HG03139 (cell line): ENCODE measurements at regions not wholly inside any gene's neighbourhood (a gene's known extent, or its start where the extent isn't known, plus 50 kb on each side); places are given as distances from the start of the nearest gene placed in this dataset.

Experiments
- ATAC-seq: cut with Tn5 transposase; IDR thresholded peaks from one replicate; pipeline ENCODE4 v1.9.1; 2021; ENCODE audit not compliant: unreplicated experiment

DNA sequence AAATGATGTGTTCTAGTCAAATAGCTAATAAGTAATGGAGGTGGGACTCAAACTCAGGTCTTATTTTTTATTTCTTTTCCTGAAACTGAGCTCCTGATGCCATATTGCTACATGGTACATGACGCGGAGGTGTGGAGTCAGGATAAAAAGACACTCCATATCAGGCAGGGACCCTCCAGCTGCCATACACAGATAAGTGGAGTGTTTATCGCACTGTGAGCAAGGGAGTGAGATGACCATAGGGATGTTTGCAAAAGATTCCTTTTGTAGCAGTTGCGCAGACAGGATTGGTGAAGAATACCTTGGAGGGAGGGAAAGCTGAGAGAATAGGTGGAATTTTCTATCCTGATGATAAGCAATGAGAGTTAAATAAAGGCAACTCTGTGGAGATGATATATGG lies 657.2 kb downstream of the RNF144A start:
- no peak for ATAC-seq

DNA sequence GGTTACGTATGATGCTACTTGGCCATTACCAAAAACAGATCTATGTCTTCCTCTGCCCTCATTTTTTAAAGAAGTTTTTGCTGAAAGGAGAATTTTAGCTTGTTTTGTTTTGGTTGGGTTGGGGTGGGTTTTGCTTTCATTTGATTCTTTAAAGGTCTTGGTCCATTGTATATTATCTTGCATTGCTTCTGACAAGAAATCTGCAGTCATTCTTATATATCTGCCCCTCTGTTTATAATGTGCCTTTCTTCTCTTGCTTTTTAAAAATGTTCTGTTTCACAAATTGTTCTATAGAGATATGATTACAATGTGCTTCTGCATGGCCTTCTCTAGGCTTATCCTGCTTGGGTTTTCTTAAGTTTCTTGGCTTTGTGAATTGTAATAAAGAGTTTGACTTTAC lies 660.6 kb downstream of the RNF144A start:
- no peak for ATAC-seq

DNA sequence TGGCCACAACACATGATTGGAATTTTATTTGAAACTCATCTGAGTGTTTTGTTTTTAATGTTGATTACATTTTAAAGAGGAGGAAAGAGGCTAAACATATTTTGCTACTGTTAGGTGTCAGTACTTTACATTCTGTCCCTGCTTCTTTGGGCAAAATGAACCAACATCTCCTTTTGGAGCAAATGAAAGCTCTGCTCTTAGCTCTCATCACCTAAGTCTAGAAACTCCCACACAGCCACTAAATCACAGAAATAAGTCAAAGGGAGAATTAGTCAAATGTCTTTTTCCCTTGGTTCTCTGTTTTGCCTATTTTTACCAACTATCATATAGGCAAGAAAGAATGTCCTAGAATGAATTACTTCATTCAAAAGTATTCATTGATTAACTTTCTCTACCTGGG lies 666.8 kb downstream of the RNF144A start:
- ATAC-seq = no peak

DNA sequence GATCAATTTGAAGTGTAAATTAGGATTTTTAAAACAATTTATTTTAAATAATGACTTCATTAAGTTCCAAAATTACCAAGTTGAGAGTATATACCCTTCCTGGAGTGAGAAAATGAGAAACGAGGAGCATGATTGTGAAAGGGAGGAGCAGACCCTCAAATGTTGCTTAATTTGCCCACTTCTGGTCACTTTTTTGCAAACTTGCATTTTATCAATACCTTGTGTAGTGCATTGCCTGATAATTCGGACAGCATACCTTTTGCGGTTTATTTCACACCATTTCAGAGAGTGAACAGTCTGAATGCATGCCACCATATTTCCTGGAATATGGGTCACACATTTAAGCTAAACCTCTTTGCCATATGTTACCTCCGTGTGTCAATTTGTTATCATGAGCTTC lies 669.7 kb downstream of the RNF144A start:
- no peak for ATAC-seq

DNA sequence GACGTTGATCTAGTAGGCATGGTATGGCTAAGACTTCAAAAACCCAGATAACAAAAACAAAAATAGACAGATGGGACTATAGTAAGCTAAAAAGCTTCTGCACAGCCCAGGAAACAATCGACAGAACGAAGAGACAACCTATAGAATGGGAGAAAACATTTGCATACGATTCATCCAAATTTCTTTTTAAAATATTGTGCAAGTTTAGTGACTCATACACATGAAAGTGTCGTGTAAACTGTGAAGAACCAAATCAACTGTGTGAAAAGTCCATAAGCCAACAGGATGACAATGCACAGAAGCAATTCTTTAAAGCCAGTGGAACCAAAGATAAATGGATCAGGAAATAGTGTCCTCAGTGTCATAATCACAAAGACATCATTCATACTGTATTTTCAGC lies 671.1 kb downstream of the RNF144A start:
- ATAC-seq = no peak

DNA sequence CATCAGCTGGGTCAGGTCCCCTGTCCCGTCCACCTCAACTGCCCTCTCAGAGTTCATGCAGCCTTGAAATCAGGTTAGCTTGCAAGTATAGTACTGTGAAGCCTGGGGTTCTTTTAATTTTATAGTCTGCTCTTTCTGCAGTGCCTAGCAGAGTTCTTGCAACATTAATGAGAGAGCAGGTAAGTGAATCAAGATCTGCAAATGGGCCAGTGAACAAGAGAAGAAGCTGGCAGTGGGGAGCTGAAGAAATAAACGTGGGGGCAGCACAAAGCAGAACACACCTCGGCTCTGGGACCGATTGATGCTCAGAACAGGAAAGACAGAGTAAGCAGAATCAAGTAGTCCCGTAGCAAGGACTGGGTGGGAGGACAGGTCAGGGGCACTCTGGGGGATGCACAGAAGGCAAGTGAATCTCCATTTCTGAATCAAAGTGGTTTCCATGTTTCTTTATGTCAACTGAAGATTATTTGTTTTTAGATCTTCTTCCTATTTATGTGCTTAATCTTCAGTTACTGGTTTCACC lies 675.5 kb downstream of the RNF144A start:
- no peak for ATAC-seq

DNA sequence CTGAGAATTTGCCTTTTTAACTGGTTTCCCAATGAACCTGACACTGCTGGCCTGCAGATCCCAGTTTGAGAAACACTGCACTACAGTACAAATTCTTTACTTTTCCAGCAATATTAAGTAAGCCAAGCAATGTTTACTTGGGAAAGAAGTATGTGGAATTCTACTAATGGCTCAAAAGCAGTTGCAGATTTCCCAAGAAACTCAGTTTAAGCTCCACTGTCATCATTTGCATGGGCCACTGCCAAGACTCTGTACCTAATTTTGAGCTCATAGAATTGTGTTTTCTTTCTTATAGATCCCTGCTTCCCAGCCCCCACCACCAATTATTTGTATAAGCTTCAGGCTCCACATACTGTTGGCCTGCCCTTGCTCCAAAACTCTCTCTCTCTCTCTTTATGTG lies 676.1 kb downstream of the RNF144A start:
- ATAC-seq = no peak

DNA sequence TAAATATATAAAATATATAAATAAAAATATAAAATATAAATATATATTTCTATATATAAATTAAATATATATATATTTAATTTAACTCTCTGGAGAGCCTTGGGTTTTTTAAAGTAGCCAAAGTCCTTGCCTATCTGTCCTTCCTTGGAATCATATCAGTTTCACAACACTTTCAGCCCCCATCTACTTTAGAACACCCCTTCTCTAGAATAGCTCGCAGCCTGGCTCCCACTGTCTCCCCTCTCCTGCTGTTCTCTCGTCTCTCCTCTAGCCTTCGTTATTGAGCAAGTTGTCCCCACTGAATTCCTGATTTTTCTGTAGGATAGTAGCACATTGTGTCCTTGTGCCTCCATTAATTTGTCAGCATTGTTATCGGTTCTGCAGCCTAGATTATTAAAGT lies 677.0 kb downstream of the RNF144A start:
- no peak for ATAC-seq

DNA sequence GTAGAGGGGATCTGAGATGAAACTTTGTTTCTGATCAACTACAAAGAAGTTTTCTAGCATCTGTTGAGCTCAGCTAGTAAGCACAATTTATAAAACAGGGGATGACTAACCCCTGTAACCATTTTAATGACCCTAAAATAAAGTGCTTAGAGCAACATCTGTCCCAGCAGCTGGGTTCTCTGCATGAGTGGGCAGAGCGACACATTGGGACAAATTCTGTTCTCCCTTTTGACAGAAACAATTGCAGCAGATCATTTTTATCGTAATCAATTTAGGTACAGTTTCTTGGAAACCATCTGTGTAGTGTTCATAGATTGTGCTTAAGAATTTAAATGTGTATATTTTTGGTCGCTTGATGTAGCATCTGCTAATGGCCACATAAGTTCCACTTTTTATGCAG lies 678.0 kb downstream of the RNF144A start:
- no peak for ATAC-seq

DNA sequence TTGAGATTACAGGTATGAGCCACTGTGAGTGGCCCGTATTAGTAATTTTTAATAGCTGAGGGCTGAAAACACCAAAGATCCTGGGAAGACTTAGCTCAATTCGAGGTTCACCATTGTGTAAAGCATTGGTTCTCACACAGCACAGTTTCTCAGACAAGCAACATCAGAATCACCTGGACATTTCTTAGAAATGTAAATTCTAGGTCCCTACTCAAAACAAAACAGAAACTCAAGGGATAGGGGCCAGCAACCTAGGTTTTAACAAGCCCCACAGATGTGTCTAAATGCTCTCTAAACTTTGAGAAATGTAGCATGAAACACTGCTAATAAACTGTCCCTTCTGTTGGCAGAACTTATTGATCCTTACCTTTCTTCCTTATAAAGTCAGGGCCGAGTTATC lies 681.2 kb downstream of the RNF144A start:
- no peak for ATAC-seq

DNA sequence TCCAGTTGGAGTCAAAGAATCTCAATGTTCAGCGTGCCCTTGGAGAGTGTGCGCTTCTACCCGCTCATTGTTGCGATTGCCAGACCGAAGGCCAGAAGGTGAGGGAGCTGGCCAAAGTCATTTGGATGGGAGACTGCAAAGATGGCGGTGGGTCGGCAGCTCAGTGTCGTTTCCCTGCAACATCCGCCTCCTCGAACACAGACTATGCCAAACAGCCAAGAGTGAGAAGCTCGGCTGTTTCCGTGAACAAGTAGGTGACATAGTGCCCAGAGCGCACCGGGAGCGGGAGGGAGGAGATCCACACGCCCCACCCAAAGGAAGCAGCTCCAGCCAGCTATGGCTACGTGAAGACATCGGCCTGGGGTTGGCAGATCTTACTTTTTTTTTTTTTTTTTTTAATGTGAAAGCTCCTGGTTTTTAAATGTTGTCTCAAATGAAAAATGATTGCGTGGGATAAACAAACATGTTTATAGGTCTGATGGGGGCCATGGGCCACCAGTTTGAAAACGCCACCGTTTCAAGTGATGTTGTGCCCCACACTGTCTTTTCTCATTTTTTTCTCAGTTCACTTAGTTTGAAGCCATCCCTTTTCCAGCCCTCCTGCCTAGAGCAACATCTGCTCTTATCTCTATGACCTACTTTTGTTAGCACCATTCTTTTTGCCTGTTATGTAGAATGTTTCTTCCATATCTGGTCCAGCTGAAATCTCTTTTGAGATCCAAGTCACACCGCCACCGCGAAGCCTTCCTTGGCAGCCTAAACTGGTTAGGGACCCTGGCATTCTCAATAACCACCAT lies 682.4 kb downstream of the RNF144A start:
- ATAC-seq = no peak

DNA sequence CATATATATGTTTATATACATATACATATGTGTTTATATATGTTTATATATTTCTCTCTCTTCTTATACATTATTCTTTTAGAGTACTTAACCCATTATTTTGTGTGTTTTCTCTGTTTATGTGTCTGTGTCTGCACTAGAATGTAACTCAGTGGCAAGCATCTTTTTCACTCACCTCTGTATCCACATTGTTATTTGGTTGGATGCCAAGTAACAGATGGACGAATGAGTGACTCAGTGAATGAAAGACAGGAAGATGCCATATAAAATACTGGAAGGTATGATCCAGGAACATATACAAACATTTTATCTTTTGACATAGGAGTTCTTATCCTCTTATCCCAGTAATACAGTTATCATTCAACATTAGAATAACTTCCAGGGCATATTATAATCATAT lies 684.8 kb downstream of the RNF144A start:
- no peak for ATAC-seq

DNA sequence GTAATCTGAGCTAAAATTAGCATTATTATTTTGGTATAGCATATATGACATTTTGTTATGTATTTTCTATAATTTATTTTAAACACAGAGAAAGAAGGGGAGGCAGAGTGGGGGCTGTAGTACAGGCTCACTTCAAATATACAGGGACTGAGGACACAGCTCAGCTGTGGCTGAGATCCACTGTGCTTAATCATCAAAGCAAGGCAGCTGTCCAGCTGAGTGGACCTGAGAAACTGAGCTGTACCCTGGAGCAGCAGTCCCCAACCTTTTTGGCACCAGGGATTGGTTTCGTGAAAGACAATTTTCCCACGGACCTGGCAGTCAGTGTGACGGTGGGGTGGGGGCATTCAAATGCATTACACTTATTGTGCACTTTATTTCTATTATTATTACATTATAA lies 687.2 kb downstream of the RNF144A start:
- ATAC-seq = no peak

DNA sequence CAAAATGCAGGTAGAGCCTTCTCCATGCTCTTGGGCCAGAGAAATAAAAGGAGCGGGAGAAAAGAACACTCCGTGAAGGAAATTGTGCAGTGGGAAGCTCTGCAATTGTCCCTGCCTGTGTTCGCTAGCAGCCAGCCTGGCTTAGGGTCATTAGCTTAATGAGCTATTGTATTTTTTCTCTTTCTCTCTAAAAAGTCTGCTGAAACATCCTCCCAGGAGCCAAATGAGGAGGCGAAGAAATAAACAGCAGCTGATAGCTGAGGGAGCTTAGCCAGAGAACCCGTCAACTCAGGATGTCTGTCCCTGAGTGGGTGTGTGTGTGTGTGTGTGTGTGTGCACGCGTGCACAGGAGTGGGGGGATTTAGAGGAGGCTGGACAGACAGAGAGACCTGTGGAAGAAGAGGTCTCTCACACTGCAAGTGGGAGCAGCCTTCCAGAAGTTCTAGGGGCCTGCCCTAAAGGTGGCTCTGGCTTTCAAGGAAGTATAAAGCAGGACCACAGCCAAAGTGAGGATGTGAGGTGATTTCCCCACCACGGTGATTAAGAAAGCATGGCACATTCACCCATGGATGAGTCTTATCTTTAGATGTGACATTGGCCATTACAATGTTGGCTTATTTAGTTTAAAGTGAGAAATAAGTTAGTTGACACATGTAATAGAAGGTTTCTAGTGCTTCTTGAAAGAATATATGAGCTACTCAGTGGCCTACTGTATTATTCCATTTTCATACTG lies 690.4 kb downstream of the RNF144A start:
- no peak for ATAC-seq

DNA sequence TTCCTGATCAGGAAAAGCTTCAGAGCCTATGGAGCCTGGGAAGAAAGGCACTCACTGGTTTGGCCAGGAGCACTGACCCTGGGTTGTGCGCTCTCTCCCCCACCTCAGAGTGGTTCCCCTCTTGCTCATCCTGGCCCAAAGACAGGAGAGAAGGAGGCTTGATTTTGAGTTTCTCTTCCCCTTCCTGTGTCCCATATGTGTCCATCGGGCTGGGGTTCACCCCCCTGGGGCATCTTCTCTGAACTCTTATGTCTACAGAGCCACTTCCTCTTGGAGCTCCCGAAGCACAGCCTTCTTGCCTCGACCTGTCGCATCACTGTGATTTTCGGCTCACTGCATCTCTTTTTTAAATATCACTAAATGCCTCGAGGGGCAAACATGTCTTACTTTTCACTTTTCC lies 692.3 kb downstream of the RNF144A start:
- ATAC-seq = no peak

DNA sequence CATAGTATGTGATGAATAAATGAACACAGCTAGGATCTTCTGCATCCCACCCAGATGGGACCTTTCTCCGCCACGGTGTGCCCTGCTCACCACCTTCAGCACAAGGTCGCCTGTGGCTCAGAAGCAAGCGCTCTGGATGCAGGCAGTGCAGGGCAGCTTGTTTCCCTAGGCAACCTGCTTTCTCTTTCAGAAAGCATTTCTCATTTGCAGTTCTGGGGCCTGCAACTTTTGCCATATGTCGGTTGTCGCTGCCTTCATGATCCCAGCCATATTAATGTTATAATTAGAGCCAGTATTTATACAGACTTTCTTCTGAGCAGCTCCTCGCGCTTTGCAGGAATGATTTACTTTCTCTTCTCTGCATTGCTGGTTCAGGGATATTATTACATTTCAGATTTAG lies 692.8 kb downstream of the RNF144A start:
- no peak for ATAC-seq

DNA sequence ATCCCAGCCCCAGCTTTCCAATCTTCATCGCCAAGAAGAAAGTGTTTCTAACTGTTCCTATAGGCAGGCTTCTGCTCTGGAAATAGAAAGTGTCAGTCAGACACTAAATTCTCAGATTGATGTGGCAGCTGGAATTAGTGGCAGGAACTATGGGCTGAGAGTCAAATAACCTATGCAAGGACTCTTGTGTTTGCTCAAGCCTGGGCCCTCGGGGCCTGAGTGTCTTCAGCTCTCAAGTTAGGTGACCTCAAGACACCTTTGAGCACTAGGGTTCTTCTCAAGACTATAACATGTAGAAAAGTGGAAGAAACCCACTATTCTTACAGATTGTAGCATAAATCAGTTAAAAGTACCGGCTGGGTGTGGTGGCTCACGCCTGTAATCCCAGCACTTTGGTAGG lies 694.5 kb downstream of the RNF144A start:
- no peak for ATAC-seq

DNA sequence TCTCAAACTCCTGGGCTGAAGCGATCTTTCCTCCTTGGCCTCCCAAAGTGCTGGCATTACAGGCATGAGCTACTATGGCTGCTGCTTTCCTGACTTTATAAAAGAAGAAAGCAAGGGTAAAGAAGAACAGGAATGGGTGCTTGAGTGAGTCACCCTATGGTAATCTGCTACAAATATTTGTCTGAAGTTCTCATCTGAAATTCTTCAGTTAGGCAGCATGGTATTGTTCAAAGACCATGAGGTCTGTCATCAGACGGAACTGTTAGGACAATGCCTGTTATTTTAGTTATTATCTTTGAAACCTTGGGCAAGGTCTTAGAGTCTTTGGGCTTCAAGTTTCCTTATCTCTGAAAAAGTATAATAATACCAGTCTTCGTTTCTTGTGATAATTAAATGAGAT lies 695.8 kb downstream of the RNF144A start:
- no peak for ATAC-seq

DNA sequence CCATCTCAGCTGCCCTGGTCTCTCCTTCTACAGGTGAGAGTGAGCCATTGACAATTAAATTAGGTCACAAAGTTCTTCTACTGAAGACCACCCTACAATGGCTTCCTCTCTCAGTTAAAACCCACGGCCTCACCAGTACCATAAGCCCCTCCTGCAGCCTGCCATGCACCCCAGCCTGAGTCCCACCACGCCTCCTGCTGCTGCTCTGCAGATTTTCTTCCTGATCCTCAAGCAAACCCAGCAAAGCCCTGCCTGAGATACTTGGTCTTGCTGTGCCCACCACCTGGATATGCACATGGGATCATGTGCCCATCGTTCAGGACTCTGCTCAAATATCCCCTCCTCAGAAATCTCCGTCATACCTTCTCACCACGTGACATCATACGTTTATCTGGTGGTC lies 696.6 kb downstream of the RNF144A start:
- ATAC-seq = no peak

DNA sequence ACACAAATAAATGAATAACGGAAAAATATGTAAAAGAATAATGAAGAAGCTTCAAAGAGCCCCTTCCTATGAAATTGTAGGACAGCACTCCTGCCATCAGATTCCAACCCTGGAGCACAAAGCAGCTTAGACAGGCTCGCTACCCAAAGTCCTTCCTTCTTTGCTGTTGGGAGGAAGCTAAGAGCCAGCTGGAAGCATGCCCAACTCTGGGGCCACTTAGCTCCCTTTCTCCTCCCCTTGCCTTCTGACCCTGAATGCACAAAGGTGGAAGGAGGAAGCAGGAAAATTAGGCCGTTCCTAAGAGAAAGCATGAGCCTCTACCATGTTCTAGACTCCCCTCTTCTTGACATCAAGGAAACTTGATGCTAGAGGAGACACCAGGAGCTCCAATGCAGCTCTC lies 700.8 kb downstream of the RNF144A start:
- ATAC-seq = no peak

DNA sequence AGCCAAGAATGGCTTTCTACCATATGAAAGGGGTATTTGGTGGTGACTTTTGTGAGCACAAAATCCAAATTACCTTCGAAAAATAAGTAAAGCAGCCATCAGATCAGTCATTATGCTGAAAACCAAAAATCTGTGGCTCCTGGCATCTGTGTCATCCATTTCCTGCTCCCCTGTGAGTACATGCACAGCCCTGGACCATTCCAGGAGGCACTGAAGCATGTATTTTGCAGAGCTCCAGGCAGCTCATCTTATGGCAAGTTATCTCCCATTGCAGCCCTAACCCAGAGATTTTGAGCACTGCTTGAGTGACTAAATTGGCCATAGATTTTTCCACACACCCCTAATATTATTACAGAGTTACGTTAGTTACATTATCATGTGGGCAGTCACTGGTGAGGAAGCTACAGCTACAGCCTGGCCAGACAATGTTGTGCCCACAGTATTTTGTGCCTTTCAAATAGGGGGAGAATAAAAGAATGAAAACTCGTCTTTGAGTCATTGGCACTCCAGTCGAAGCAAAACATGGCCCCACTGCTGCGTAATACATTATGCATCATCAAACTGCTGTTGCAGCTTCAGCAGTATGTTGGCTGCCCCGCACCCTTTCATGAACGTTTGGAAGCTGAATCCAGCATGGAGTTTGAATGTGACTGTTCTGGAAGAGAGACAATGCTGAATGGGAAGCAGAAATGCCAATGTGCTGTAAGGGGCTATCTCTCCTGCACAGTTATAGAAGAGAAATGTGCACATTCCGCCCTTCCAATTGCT lies 702.2 kb downstream of the RNF144A start:
- ATAC-seq = no peak

DNA sequence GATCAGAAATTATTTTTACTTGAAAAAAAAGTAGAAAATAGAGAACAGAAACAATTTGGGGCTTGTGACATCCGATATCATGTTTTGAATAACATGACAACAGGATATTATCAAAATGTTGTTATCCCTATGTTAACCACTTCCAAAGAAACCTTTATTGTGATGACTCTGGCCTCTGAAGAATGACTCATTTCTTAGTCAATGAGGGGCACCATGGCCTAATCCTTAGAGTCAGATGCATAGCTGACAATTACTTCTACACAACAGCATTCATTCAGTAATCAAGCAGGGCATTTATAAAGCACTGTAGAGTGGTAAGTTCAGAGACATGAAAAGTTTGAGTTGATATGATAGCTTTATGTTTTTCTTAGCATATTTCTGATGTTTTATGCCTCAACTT lies 703.0 kb downstream of the RNF144A start:
- no peak for ATAC-seq
